H4 (cell line): ENCODE measurements at regions not wholly inside any gene's neighbourhood (a gene's known extent, or its start where the extent isn't known, plus 50 kb on each side); places are given as distances from the start of the nearest gene placed in this dataset.

Source experiments
- DNase-seq: peaks from one replicate; pipeline ENCODE4 v3.0.0-alpha.2; 2015; ENCODE audit warnings: low spot score

DNA sequence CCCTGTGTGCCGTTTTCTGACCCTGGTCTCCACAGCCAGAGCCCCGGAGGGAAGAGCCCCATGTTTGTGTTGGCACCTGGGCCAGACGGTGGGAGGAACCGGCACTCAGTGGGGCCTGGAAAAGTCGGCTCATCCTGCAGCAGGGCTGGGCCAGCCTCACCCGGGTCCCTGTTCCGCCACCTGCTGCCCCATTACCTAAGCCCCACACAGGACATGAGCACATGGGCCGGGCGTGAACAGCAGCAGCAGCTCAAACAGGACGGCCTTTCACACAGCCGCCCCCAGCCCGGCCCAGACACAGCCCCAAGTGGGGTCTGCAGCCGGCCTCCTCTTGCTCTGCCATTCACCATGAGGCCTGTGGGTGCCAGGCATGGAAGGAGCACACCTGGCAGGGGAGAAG lies 302.4 kb downstream of the MN1 start:
- no peak for DNase-seq

DNA sequence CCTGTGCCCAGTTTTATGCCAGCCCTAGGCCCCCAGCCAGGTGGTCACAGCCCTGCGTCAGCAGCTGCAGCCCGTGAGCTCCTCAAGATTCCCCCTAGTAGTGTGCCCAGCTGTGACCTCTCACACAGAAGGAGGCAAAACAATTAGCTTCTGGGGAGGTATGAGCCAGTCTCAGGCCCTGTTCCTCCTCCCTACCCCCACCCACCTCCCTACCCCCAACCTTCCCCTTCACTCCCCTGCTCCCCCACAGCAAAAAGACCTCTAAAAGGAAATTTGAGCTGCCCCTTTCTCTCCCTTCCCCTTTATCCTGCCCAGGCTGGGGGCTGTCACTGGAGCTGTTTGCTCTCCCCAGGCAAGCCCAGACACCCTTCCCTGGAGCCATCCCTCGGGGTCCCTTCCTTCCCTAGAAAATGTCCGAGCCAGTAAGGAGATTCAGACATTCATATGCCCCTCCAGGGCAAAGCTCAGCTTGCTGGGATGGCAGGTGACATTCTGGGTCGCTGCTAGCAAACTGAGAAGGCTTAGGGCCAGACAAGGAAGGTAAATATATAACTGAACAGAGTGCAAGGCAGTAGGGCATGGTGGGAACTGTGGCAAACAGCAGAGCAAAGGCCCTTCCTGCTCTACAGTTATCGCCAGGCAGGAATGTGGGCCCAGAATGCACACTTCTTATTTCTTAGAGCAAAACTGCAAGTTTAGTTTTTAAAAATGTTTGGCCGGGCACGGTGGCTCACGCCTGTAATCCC lies 300.2 kb downstream of the MN1 start:
- no peak for DNase-seq

DNA sequence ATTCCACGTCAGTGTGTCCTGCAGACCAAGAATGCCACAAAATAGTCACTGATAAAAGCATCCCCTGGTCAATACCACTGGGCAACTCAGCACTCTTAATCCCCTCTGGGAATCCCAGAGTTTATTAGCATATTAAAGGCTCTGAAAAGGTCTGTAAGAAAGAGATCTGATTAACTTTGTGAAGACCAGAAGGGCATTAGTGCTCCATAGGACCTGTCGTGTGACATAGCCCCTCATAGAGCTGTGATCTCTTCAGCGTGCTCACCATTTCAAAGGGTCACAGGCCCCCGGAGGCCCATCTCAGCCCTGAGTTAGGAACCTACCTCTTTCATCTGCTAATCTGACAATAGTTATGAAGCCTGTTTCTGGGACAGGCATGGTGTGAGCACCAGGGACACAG lies 299.2 kb downstream of the MN1 start:
- no peak for DNase-seq

DNA sequence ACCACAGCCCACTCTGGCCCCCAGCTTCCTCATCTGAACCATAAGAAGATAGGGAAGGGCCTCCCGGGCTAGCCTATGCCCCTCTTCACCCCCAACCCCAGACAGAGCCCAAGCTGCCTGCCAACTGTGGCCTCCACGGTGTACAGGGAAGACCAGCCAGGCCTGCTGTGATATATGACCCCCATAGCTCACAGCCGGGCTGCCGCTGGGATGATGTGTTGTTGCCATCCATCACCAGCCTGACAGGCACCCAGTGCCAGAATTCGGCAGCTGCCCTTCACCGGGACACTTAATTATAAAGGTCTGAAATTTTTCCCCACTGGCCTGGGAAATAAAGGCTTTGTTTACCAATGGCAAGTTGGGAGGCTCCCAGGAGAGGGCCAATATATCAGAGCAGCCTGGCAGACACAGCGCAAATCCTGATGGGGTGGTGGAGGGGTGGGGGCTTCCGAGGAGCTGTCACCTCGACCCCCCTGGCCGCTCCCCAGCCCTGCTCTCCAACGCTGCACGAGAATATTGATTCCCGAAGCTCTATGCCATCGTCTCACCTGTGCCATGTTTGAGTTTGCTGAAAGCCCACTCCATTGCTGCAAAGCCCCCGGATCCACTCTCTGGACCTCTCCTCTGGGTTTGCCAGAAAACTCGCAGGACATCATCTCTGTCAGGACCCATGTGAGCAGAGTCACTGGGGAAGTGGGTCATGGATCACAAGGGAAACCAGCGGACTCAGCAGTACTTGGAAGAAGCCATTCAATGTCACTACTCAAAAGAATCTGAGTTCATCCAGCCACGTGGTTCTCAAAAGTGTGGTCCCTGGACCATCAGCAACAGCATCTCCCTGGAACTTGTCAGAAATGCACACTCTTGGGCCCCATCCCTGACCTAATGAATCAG lies 296.9 kb downstream of the MN1 start:
- no peak for DNase-seq

DNA sequence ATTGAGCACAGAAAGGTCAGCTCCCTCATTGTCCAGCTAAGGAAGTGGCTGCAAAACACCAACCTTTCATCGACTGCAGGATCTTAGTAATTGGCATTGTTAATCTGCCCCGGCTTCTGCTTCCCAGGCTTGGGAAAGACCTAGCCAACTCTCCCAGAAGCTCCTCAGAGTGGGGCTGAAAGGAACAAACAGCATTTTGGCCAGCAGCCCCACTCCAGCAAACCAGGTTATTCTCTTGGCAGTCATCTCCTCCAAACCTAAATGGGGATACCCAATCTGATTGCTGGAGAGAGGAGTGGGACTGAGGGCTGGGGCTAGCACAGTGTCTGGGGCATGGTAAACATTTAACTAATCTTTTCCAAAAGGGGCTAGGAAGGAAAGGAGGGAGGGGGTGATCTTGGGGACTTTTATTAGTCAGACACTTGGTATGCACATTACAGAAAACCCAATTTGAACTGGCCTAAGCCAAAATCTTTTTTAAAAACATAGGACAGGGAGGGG lies 294.4 kb downstream of the MN1 start:
- no peak for DNase-seq

- no peak for DNase-seq
Measured at GRCh38 chr22:27507935-27508526, 293.5 kb downstream of the MN1 start.

DNA sequence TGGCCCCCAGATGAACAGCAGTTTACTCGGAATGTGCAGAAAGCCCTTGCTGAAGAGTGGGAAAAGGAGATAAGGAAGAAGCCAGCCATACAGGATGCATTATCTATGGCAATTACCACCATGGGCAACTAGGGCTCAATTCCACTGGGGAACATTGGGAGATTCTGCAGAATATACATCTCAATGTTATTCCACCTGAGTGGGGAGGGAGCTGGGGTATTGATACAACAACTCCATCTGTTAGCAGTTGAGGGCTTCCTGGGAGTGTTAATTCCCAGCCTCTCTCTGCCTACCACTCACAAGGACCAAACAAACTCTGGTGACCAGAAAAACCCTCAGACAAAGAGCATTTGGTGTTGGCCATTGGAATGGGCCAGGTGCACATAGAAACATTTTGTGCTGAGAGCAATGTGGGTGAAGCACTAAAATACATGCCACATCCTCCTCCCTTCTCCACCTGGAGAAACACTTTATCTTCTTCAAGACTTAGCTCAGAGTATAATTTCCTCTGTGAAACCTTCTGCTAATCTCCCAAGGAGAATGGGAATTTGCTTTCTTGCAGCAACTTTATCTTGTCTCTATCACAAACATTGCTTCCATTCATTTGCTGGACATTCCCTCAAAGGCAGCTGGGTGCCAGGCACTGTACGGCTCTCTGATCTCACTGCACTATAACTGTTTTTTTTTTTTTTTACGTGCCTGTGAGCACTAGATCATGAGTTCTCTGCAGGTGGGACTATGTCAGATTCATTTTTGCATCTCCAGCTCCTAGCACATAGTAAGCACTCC lies 292.2 kb downstream of the MN1 start:
- no peak for DNase-seq

DNA sequence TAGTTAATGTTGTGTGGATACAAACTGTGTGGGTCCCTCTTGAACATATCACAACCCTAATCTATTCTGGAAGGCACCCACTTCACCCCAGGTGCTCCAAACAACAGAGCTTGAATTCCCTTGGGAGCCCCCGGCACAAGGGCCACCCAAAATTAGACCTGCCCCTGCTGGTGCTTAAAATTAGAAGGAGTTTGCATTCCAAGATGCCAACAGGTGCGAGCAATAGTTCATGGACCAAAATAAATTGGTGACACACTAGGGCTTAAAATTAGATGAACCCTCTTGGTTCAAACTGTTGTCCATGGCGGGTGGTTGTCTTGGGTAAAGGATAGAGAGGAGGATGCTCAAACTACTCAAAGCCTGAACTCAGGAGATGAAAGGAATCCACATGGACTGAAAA lies 291.5 kb downstream of the MN1 start:
- DNase-seq: no peak

GRCh38 chr22:27512283-27512761 lies 289.2 kb downstream of the MN1 start:
- DNase-seq: peak; percentile 17

DNA sequence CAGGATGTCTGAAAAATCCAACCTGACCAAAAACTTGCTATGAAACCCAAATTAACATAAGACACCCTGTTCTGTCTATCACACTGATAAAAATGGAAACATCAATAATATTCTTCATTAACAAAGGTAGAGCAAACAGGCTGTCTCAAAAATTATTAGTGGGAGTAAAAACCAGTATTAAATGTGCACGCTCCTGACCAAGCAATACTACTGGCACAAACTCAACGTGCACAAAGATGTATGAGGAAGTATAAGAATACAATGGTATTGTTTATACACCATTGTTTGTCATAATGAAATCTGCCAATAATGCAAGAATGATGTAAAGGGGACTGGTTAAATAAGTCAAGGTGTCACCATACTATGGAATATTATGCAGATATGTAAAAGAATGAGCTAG lies 288.5 kb downstream of the MN1 start:
- no peak for DNase-seq

GRCh38 chr22:27514601-27515523 lies 286.7 kb downstream of the MN1 start:
- no peak for DNase-seq

DNA sequence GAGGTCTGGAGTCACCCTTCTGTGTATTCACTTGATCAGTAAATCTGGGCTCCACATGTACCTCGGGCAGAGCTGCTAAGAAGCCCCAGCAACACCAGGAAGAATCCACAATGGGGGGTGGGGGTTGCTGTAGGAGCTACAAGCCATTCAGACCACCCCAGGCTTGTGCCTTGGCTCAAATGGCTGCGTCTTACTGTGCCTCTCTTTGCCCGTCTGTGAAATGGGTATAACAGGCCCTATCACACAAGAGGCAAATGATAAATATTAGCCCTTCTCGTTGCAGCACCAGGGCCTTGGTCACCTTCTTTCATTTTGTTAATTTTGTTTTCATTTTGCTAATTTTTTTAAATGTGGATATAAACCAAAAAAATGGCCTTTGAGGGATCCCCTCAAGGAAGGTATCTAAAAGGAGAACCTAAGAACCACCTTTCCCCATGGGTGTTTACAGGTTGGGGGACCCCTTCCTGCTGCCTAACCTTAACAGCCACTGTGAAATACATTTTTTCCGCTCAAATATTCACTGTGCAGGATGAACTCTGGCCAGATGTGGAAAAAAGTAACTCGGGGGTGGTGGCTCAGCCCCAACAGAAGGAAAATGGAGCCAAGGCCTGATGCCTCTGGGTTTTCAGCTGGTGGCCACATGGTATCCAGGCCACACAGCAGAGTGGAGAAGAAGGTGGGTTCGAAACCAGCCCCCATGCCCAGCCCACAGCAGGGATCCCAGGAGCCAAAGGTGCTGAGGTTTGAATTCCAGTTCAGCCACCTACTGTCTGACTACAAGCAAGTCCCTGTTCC lies 284.0 kb downstream of the MN1 start:
- no peak for DNase-seq

DNA sequence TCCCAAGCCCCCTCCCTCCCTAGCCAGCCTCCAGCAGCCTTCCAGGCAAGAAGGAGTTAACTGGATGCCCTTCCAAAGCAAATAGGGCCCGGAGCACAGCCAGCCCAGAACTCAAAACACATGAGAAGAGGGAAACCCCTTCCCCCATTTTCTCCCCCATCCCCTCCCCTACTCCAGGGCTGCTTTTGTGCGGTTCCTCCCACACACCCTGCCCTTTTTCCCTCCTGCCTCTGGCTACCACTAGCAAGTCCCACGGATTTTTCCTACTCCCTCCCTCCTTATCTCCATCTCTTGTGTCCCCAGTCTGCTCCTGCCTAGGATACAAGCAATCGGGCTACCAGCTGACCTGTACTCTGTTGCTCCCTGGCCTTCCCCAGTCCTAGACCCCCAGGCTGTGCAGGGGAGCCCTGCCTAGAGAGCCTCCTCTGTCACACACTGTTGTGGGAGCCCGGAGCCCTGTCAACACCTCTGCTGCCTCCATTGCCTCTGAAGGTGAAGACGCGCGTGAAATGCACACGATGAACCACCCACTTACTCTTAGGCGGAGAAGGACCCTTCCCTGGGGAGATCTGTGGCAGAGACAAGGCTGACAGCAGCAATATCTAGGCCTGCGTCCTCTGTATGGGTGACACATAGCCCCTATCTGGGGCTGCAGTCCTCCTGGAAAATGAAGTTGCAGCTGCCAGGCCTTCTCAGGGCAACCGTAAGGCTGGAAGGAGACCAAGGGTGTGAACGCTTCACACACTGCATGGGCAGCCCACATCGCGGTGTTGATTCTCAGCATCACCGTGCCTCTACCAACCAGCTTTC lies 282.8 kb downstream of the MN1 start:
- DNase-seq: no peak

DNA sequence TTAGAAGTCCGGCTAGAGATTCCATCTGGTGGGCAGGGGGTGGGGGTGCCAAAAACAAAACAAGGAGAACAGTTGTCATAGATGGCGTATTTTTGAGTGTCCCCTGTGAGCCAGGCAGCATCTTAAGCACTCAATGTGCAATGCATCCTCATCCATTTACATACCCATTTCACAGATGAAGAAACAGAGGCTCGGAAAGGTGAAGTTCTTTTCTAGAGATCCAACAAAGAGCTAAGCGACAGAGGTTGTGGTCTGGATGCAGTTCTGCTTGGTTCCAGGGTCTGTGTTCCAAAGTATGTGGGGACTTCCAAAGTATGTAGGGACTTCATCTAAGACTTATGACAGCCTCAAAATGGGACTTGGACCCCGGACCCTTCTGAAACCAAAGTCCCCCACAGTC lies 277.8 kb downstream of the MN1 start:
- no peak for DNase-seq

GRCh38 chr22:27525711-27526110 lies 275.8 kb downstream of the MN1 start:
- DNase-seq: no peak

DNA sequence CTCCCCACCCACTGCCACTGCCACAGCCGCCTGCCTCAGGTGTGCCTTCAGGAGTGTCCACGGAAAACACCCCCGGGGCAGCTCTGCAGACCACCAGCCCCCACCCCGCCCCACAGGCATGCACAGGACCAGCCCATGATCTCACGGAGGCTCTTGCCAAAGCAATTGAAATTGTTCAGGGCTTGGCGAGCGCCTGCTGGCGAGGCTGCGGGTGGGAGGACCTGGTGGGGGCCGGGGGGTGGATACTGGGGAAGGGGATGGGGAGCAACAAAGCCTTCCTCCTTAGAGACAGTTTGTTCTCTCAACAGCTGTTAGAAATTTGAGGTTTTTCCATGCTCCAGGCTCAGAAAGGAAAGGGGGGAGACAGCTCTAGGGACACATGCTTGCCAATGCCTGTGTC lies 274.7 kb downstream of the MN1 start:
- no peak for DNase-seq

DNA sequence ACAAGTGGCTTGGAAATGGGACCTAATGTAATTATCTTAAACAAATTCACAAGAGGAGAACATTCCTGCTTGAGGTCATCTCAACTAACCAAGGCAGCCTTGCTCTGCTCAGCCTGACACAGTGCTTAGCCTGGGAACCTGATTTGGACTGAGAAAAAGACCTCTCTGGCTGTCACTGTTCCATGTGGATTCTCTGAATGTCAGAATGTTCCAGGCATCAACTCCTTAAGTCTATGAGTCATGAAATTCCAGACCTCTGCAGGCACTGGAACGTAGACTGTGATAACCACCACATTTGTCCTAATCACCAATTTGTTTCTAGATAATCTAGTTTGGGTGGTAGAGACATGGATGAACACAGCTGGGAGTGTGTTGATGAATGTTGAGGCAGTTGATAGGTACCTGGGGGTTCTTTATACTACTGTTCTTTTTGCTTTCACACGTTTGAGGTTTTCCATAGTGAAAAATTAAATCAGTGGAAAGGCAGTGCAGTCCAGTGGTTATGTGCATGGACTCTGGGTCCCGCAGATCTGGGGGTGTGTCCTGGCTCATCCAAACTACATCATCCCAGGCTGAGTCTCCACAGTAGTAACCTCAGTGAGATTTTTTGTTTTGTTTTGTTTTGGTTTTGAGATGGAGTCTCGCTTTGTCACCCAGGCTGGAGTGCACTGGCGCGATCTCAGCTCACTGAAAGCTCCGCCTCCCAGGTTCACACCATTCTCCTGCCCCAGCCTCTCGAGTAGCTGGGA lies 269.6 kb downstream of the MN1 start:
- DNase-seq: peak; percentile 12

GRCh38 chr22:27533105-27533745 lies 268.3 kb downstream of the MN1 start:
- DNase-seq: no peak
